Pons (tissue), 1 donor: ENCODE measurements at regions not wholly inside any gene's neighbourhood (a gene's known extent, or its start where the extent isn't known, plus 50 kb on each side); places are given as distances from the start of the nearest gene placed in this dataset.

ENCODE experiments used
- DNase-seq: peaks from one replicate; pipeline ENCODE4 v3.0.0-alpha.2; 2016; ENCODE audit warnings: low spot score

GRCh38 chr17:74049967-74050458 lies 153.5 kb upstream of the RPL38 start:
- DNase-seq: no peak

DNA sequence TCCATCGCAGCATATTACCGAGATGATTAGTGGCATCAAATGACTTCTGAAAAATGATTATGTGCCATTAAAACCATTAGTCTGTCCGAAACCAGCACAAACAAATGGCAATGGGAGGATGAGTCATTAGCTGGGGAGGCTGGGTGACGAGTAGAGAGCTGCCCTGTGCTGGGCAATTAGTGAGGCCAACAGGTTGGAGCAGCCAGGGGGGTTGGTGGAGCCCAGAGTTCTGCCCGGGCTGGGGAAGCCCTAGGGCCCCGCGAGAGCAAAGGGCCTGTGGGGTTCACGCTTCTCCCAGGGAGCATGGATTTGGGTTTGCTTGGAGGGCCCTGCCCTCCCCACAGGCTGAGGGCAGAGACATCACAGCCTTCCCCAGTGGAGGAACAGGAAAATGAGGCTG lies 152.1 kb upstream of the RPL38 start:
- no peak for DNase-seq

- DNase-seq: no peak
These were observed 150.3 kb upstream of the RPL38 start for GRCh38 chr17:74052993-74053711.

- DNase-seq: no peak
These were observed 149.8 kb upstream of the RPL38 start for GRCh38 chr17:74053712-74054078.

- no peak for DNase-seq
These were observed 149.2 kb upstream of the RPL38 start for GRCh38 chr17:74054249-74054648.

DNA sequence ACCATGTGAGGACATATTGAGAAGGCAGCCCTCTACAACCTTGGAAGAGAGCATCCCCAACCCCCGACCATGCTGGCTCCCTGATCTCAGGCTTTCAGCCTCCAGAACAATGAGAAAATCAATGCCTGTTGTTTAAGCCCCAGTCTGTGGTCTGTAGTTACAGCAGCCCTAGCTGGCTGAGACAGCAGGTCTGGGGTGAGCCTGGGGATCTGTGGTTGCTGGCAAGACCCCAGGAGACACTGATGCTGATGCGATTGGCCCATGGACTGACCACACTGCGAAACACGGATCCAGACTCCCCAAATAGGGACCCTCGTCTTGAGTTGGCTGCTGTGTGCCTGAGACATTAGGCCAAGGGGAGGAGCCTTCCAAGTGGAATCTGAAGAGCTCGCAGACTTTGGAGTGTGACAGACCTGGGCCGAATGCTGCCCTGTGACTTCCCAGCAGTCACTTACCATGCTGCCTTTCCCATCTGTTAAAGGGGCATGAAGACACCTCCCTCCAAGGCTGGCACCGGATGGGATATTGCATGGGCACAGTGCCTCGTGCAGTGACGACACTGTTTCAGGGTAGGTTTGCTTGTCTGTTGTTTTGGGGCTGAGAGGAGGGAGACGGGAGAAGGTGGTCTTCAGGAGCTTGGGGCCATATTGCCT lies 147.8 kb upstream of the RPL38 start:
- no peak for DNase-seq

DNA sequence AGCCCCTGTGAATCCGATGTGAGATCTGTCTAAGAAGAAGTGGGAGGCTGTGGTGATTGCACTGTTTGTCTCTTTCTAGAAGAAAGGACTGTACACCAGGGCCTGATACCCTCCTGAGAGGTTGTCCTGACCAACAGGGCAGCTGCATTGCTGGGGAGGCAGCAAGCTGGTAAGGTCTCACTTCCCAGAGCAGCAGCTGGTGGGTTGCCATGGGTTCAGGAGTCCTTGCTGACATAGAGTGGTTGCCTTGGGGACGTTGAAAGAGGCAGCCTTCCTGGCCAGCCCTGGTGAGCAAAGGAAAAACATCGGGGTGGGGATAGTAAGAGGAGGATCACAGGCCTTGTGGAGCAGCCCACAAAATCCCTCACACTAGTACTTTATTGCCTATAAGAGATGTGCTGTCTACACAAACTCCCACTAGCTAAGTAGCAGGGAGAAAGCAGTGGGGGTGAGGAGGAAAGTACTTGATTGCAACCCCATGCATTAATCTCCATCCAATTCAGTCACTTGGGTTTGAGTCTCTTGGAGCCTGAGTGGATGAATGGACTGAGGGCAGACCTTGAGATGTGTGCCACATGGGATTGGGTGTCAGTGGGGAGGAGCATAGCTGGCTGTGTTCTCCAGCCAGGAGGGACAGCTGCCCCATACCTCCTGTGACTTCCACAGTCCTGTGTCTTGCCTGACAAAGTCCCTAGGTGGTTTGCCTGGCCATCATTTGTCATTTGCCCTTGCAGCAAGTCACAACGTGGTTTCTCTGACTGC lies 143.8 kb upstream of the RPL38 start:
- DNase-seq: peak; percentile 44

DNA sequence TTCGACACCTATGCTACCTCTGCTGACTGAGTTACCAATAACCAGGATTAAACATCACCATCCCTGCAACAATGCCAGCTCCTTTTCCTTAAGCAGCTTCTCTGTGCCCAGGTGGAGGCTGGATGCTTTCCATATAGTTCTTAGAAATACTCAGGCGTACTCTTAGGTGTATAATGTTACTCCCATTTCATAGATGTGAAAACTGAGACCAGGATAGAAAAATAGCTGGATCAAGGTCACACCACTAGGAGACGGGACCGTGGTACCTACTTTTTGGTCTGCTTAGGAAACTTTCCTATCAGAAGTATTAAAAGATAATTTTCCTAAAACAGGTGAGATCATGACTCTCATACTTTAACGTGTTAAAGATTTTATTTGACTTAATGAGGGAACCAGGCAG lies 141.7 kb upstream of the RPL38 start:
- no peak for DNase-seq

- DNase-seq: no peak
These were observed 141.2 kb upstream of the RPL38 start for GRCh38 chr17:74062234-74062633.

GRCh38 chr17:74063439-74063838 lies 140.0 kb upstream of the RPL38 start:
- DNase-seq: no peak

DNA sequence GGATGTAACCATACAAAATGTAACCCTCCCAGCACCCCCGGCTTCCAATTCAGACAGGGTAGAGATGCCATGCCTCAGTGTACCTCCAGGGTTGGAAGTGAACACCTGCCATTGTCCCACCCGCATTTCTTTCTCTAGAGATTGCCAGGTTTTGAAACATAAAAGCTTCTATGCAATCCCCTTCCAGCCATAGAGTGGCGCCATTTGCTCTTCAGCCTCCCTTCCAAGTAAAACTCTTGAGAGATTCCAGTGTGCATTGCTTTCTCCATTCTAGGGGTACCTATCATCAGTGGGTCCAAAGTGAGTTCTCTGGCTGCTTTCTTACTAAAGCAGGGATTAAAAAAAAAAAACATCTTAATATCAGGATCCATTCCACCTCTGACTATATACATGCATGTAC lies 133.1 kb upstream of the RPL38 start:
- DNase-seq: no peak

DNA sequence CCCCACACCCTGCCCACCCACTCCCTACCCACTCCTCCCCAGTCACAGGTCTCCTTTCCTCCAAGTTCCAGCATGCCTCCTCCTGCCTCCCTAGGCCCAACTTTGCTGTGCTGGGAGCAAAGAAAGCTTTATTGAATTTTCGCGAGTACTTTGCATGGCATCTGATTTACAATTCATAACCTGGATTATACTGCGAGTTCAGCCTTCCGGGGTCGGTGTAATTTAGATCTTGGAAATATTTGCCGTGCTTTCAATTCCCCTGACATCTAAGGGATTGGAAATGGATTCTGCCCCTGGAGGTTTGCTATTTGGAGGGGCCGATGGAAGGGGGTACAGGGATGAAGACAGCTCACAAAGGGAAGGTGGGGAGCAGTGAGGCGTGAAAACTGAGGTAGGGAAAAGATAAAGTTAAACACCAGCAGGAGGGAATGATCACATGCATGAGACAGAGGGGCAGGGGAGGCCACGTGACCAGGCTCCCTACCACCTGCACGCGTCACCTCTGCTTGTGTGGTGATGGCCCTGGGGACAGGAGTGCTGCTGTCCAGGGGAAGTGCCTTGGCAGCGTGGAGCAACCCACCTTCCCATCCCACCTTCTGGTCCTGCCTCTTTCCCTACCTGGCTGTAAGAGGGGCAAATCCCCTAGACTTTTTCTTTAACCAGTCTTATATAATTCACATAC lies 132.3 kb upstream of the RPL38 start:
- DNase-seq: no peak

DNA sequence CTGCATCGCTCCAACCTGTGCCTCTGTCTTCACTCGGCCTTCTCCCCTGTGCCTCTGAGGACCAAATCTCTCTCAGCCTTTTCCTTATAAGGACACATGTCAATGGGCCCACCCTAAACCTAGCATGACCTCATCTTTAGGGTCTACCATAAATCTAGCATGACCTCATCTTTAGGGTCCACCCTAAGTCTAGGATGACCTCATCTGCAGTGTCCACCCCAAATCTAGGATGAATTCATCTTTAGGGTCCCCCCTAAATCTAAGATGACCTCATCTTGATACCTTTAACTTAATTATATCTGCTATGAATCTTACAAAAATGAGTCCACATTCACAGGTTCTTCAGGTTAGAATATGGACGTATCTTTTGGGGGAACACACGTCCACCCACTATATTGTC lies 131.1 kb upstream of the RPL38 start:
- no peak for DNase-seq

- no peak for DNase-seq
These were observed 127.0 kb upstream of the RPL38 start for GRCh38 chr17:74076446-74076845.

DNA sequence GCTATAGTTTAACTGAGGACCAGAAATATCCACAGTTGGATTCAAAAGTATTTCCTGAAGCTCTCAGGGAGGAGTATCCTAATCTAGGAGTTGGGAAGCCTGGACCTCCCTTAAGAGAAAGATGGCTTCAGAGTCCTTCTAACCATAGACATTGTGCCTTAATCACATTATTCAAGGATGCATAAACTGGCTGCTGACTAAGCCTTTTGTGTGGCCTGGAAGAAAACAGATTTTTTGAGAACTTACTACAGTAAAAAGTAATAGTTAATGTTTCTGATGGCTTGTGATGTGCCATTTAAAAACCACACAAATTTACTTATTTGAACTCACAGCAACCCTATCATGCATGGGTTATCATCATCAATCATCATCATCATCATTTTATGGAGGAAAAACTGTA lies 126.2 kb upstream of the RPL38 start:
- DNase-seq: no peak

GRCh38 chr17:74078363-74078941 lies 125.0 kb upstream of the RPL38 start:
- no peak for DNase-seq

DNA sequence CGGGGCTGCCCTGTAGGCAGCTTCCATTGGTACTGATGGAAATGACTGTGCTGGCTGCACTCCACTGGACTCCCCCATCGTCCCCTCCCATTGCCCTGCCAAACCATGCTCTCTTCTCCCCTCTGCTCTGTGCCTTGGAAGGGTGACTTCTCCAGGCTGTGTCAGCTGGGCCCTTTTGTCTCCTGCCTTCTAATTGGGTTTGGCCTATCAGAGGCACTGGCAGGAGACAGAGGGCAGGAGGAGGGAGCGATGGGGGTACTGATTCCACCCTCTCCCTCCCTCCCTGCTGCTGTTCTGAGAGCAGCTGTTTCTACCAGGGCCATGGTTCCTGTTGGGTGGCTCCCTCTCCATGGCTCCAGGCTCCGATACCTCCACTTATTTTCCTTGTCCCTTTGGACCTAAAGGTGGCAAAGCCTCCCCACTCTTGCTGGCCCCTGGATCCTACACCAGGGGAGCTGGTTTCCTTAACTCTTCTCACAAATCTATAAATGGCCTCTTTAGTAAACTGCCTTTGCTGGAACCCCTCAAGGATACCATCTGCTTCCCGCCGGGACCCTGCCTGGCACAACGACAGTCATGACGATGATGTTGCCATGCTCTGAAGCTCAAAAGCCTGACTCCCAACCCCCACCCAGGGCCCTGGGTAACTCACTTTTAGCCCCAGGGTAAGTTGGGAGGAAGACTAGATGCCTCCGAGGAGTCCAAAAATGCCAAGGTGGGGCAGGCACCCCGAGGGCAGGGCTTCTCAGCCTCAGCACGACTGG lies 123.8 kb upstream of the RPL38 start:
- DNase-seq: no peak

DNA sequence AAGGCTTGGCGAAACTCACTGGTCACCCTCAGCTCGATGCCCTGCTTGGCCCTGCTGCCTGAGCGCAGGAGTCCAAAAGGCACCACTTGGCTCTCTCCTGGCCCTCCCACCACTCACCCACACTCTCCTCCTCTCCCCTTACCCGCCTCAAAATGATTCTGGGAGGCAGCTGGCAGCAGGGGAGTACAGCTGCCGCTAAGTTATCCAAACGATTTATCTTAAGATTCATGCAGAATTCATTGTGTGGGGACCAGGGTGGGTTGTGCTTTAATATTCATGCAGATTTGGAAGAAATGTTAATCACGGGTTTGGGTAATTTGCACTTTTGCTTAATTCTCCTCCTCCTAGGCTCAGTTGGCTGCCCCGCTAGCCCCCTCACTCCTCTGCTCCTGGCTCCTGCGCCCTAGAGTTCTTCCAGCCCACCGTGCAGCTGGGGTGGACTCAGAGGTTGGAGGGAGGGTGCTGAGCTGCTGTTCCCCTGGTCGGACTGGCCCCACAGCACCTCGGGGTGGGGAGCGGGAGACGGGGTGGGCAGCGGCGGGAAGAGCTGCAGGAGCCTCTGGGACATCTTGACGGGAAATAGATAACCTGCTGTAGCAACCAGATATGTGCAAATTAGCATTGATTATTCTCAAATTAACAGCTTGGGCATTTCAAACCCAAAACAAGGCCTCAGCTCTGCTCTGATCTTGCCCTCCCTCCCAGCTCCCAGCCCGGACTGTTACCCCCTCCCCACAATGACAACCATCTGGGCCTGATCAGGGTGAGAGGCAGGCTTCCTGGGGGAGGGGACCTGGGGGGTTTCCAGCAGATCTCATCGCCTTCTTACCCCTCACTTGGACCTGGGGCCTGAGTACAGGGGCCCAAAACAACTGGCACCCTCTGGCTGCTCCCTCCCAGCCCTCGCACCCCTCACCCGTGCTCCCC lies 122.6 kb upstream of the RPL38 start:
- no peak for DNase-seq

GRCh38 chr17:74082886-74083285 lies 120.6 kb upstream of the RPL38 start:
- no peak for DNase-seq

DNA sequence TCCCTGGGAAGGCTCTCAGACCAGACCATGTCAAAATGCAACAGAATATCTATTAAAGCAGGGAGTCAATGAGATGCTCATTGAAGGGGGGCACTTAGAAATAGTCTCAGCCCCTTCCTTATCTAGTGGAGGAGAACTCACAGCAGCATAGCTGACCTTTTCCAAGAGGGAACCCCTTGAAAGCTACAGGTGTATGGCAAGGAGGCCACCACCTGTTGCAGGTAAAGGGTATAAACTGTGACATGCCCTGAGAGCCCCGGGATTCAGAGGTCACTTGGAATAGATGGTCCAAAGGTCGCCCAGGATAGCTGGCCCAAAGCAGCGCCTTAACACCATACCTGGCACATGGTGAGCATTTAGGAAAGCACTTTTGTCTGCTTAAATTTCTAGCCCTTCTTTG lies 120.2 kb upstream of the RPL38 start:
- DNase-seq: no peak
